SKM-1 treated with dmso at 0.1 percent for 144 hours (cell line): ENCODE measurements at regions not wholly inside any gene's neighbourhood (a gene's known extent, or its start where the extent isn't known, plus 50 kb on each side); places are given as distances from the start of the nearest gene placed in this dataset.
A peak's percentile ranks its signal among the peaks of the same experiment; 100 is the strongest.

Experiments used
- DNase-seq: peaks from one replicate; lab custom pipeline; 2025; ENCODE audit not compliant: unreplicated experiment; lab: John Stamatoyannopoulos, UW

GRCh38 chr1:36650200-36651065 is 167.7 kb upstream of the CSF3R start:
- DNase-seq, result peak; percentile 9

DNA sequence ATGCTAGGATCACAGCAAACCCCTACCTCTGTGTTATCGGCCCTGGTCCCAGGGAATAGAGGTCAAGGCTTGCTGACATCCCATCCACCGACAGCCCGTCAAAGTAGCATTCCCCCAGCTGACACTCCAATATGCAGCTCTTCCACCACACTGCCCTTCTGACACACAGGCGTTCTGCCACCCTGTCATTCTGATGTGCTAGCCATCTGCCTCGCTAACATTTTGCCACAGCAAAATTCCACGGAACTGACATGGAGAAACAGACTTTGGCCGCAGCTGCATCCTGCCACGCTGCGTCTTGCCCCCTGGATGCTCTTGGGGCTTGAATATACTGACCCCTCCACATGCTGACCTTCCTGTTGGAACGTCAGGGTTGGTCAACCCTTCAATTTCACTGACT is 163.2 kb upstream of the CSF3R start:
- DNase-seq, result no peak

DNA sequence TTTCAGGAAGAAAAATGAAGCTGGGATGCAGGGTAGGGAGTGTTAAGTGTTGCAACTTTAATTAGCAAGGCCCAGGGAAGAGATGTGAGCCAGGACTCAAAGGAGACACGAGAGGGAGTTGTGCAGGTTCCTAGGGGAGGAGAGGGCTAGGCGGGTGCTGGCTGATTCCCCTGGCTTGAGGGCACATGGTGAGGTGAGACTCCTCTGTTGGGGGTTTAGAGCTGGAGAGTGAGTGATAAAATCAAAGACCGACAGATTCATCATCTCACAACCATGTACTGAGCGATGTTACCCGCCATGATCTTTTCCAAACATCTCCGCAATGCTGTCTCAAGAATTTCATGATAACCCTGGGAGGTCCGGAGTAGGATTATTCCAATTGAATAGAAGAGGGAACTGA is 161.8 kb upstream of the CSF3R start:
- no peak for DNase-seq

GRCh38 chr1:36643371-36644270 is 160.9 kb upstream of the CSF3R start:
- no peak for DNase-seq

GRCh38 chr1:36642802-36643201 is 160.1 kb upstream of the CSF3R start:
- DNase-seq, result no peak

GRCh38 chr1:36641776-36642175 is 159.1 kb upstream of the CSF3R start:
- no peak for DNase-seq

DNA sequence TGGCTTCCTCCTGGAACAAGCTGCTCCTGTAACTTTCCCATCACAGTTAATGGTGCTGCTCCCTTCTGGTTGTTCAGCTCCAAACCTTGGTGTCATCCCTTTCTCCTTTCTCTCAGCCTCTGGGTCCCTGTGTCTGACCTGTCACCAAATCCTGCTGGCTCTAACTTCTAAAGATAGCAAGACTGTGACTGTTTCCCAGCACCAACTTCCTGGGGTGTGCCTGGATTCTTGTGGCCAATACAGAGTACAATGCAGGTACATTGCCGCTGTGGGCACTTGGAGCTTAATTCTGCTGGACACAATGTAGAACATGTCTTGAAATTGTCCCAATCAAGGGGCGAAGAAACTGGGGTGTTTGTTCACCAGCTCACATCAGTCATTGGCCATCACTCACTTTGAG is 156.7 kb upstream of the CSF3R start:
- no peak for DNase-seq

DNA sequence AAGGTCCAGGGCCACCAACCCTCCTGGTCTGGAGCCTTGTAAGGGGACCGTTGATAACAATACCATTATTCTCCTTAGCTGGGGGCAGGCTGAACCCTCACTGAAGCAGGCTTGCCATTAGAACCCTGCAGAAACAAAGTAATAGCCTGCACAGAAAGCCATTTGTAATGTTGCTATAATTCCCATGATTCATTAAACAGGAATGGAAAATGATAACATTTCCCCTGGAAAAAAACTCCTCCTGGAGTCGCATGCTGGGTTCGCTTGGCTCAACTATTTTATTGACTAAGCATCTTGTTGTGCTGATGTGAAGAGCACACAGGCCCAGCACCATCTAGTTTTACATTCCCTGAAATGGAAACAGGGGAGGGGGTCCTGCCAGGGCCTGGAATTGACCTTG is 155.6 kb upstream of the CSF3R start:
- DNase-seq, result no peak

DNA sequence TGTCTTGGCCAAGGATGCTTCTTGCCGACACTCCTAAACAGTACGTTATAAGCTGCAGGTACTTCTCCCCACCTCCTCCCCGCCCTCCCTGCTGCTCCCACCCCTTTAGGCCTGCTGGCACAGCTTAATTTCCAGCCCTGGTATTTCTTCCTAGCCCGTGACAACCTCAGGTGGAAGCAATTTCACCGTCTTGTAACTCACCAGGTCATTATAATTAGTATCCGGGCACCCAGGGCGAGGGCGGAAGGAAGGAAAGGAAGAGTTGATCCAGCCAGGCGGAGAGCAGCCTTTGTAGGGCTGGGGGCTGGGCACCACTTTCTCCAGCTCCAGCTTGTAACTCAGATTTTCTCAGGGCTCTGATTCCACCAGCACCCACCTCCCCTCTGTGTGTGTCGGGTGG is 153.5 kb upstream of the CSF3R start:
- no peak for DNase-seq

DNA sequence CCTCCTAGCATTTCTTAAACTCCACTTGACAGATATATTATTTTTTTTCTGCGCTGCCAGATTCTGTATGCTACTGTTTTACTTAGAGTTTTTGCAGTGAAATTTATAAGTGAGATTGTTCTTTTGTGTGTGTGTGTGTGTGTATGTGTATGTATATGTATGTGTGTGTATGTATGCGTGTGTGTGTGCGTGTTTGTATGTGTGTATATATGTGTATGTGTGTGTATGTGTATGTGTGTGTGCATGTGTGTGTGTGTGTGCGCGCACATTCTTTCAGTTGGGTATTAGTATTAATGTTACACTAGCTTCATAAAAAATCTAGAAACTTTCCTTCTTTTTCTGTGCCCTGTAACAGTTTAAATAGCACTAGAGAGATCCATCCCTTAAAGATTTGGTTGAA is 152.6 kb upstream of the CSF3R start:
- no peak for DNase-seq

DNA sequence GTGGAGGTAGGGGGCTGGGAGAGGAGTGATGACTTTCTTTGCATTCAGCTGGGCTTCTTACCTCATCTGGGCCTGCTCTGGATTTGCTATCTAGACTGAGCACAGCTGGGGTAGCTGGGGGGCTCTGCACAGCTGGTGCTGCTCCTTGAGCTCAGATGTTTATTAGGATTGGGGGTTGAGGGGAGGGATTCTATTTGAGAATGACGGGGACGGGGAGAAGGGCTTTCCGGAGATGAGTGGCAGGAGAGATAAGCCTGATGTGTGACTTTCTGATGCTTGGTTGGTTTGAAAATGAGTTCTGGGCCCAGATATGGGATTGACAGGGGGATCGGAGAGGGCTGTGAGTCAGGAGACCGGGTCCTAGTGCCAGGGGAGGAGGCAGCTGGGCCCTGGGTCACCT is 146.1 kb upstream of the CSF3R start:
- DNase-seq, result no peak

DNA sequence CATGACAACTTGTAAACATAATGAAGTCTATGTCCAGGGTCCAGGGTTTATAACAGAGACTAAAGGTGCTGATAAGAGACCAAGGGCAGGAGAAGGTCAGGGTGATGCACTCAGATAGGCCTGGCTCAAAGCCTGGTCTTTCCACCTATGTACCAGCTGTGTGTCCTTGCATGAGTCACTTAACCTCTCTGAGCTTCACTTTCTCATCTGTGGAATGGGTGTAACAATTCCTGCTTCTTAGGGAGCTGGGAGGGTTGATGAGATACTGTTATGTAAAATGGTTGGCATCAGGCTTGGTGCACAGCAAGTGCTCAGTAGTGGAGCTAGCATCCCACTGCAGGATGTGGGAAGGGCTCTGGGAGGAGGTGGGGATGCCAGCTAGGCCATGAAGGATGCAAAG is 143.7 kb upstream of the CSF3R start:
- DNase-seq, result no peak

GRCh38 chr1:36625935-36626310 is 143.2 kb upstream of the CSF3R start:
- DNase-seq, result no peak

DNA sequence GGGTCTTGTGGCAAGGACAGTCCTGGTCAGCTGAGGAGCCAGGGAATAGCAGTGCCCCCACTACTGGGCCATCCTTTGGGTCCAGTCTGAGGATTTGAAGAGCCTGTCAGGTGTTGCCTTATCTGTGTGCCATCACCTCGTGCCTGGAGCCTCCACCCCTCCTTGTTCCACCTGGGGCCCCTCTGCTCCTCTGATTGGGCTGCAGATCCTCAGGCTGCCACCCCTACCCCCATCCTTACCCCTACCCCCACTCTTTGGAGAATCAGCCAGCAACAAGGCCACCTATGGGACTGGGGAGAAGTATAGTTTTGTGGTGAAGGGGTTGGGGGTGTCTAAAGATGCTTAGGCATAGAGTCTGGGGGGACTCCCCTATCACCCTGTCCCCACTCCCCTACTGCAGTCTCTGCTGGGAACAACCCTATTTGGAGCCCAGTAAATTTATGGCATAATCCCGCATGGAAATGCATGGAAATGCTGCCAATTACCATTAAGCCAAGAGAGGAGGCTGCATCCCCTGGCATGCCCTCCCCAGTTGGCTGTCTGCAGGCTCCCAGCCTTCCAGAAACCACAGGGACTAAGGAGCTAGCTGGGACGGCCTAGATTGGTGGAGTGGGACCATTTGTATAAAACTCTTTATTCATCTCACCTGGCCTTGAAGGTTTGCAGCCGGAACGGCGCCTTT is 142.7 kb upstream of the CSF3R start:
- no peak for DNase-seq

DNA sequence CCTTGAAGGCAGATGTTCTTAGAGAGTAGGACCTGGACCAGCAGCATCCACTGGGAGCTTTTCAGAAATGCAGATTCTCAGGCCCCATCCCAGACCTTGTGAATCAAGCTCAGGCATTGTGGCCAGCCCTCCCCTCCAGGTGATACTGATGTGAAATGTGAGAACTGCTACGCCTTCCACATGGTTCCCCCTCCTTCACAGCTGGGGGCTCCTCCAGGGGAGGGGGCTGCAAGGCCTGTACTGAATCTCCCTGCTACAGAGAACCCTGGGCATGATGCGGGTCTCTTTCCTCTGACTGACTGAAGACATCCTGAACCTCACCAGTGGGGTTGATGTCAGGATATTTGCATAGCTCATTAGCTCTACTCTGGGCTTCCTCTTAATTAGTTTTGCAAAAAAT is 141.8 kb upstream of the CSF3R start:
- DNase-seq, result no peak

DNA sequence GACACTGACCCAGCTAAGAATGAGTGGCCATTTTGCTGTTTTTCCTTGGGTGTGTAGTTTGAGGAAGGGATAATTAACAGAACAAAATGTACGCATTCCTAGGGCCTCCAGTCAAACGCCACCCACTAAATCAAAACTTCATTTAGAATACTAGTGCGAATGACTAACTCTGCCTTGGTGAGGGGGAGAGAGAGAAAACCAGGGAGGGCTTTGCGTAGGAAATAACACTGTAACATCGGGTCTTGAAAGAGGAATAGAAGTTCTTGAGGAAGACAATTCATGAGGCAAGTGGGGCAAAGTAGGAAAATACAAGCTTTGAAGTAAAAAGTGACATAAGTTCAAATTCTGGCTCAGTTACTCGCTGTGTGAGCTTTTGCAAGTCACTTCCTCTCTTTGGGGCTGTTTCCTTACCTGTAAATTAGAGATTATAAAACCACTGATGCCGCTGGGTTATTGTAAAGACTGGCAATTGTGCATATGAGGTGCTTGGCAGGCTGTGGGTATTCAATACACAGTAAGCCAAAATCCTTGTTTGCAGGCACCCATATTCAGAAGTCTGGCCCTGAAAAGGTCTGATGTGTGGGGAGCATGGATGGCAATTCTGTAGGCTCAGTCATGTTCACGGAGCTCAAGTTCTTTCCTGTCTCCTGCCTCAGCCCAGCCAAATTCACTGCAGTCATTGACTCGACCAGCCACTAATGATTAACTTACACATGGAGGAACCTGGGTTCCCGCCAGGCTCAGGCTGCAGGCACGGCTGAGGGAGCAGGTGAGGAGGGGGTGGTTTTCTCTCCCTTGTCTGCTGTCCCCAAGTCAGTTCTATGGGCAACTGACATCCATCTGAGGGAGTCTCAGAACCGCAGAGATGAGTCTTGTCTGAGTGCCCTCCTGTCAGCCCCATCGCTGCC is 140.3 kb upstream of the CSF3R start:
- no peak for DNase-seq

DNA sequence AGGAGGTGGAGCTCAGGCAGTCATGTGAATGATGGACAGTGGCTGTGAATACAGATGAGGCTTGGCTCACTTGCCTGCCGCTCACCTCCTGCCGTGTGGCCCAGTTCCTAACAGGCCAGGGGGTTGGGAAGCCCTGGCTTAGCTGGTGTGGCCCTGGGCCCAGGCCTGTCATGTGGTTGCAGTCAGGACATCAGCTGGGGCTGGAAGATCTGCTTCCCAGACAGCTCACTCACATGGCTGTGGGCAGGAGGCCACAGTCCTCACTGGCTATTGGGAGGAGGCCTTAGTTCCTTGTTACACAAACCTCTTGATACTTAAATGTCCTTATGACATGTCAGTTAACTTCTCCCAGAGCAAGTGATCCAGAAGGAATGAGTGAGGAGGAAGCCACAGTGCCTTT is 138.8 kb upstream of the CSF3R start:
- DNase-seq, result no peak

GRCh38 chr1:36620142-36620541 is 137.4 kb upstream of the CSF3R start:
- no peak for DNase-seq

DNA sequence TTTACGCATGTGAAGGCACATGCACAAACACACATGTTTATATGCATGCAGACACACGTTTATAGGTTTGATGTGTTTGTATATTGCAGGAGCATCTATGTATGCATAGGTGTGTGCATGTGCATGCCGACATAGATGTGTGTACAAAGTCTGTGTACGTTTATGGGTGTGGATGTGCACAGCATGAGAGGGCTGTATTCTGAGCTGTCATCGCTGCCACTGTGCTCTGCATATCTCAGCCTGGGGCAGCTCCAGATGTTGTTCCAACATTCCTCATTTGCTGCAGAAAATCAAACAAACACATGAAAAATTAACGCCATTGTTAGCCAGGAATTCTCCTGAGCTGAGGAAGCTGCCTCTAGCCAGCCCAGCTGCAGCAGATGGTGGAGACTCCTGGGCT is 132.3 kb upstream of the CSF3R start:
- no peak for DNase-seq

- no peak for DNase-seq
Measured at GRCh38 chr1:36614571-36614970, 131.9 kb upstream of the CSF3R start.

- no peak for DNase-seq
Measured at GRCh38 chr1:36613721-36614120, 131.0 kb upstream of the CSF3R start.
